ENCODE measurements at regions not wholly inside any gene's neighbourhood (a gene's known extent, or its start where the extent isn't known, plus 50 kb on each side); places are given as distances from the start of the nearest gene placed in this dataset.

DNA sequence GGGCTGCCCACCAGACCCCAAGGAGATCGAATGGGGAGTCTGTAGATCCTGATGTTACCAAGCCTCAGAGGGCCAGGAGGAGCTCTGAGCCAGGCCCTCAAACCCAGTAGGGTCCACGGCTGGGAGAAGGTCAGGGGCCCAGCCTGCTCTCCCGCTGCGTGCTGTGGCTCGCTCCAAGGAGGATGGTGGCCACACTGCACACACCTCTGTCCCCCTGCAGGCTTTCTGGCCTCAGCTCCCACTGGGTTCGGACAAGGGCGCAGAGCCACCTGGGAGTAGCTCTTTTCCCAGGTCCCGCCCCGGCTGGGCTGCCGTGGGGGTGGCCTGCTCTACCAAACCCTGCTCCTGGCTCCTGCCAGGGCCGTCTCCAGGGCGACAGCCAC, 175.8 kb downstream of the ZNF248 start:
- TF ChIP-seq, protein P1, sequence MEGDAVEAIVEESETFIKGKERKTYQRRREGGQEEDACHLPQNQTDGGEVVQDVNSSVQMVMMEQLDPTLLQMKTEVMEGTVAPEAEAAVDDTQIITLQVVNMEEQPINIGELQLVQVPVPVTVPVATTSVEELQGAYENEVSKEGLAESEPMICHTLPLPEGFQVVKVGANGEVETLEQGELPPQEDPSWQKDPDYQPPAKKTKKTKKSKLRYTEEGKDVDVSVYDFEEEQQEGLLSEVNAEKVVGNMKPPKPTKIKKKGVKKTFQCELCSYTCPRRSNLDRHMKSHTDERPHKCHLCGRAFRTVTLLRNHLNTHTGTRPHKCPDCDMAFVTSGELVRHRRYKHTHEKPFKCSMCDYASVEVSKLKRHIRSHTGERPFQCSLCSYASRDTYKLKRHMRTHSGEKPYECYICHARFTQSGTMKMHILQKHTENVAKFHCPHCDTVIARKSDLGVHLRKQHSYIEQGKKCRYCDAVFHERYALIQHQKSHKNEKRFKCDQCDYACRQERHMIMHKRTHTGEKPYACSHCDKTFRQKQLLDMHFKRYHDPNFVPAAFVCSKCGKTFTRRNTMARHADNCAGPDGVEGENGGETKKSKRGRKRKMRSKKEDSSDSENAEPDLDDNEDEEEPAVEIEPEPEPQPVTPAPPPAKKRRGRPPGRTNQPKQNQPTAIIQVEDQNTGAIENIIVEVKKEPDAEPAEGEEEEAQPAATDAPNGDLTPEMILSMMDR (IDR thresholded peaks at IDR 0.05): no peak
- no peaks in the 10 kb centered on the region; the same call in 1 of the 2 replicates for H3K27me3 Mint-ChIP-seq (ENCODE audit: insufficient read depth)
- H3K4me3 Mint-ChIP-seq: no peak overlapping the region
- H3K27ac Mint-ChIP-seq: no peak overlapping the region
- H3K36me3 Mint-ChIP-seq (ENCODE audit: low read depth): no peaks in the 10 kb centered on the region
- H3K9me3 Mint-ChIP-seq: peaks cover 46% of the 10 kb centered on the region
- H3K4me1 Mint-ChIP-seq (ENCODE audit: low read depth): no peaks in the 10 kb centered on the region
- no peak for DNase-seq

DNA sequence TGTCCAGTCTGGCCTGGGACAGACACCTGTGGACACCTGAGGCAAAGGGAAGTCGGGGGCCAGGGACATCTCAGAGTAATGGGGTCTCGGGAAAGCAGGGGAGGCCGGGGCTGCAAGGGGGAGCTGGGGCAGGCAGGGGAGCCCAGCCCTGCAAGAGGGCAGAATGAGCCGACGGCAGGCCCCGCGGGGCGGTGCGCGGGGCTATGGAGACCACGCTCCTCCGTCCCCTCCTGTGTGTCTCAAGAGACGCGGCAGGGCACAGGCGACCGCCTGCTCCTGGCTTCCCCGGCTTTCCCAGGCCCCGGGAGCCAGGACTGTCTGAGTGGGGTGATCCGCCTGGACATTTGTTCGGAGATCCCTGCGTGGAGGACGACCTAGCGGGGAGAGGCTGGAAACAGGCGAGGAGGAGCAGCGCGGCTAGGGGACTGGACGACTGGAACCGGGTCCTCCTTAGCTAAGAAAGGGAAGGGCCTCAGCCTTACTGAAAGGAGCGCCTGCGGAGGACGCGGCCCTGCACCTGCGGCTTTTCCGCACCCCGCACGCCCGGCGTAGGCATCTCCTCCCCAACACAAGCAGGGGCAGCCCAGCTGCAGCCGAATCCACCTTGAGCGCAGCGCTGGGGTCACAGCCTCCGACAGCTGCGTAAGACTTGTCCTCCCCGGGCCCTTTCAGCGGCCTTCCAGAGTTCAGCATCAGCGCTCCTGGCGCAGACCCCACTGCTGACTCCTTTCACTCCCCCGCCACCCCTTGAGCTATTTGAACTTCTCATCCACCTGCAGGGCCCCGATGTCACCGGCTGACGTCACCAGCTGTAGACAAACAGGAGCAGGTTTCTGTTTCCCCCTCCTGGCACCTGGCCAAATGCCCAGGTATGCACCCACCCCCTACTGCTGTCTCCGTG, 176.4 kb downstream of the ZNF248 start:
- H3K27ac Mint-ChIP-seq: no peak overlapping the region
- H3K4me1 Mint-ChIP-seq (ENCODE audit: low read depth): no peaks in the 10 kb centered on the region
- DNase-seq: no peak
- peaks cover 40% of the 10 kb centered on the region for H3K9me3 Mint-ChIP-seq
- no peaks in the 10 kb centered on the region for H3K36me3 Mint-ChIP-seq (ENCODE audit: low read depth)
- TF ChIP-seq, protein P1 (IDR thresholded peaks at IDR 0.05): no peak
- no peak overlapping the region for H3K4me3 Mint-ChIP-seq
- no peaks in the 10 kb centered on the region; the same call in 1 of the 2 replicates for H3K27me3 Mint-ChIP-seq (ENCODE audit: insufficient read depth)

DNA sequence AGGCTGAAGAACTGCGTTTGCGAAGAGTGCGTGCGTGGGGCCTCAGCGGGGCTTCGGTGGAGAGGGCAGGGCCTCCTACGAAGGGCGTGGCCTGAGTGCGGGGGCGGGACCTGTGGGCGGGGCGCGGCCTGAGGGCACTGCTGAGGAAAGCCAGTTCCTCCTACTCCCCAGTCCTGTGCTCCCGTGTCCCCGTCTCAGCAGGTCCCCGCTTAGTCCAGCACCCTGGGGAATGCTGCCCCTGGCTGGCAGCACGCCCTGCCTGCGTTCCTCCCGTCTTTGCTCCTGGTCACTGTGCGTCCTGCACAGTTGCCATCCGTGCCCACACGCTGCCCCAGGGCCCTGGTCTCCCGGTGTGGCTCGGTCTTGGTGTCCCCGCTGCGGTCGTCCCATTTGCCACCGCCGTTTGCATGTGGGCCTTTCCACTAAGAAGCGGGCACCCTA, 177.1 kb downstream of the ZNF248 start:
- Mint-ChIP-seq H3K27ac (no peak overlapping the region), H3K9me3 (peaks cover 36% of the 10 kb centered on the region), H3K27me3 (ENCODE audit: insufficient read depth) (no peaks in the 10 kb centered on the region), H3K36me3 (ENCODE audit: low read depth) (no peaks in the 10 kb centered on the region), H3K4me3 (no peak overlapping the region), H3K4me1 (ENCODE audit: low read depth) (no peaks in the 10 kb centered on the region)
- TF ChIP-seq, protein P1 (IDR thresholded peaks at IDR 0.05): no peak
- no peak for DNase-seq

DNA sequence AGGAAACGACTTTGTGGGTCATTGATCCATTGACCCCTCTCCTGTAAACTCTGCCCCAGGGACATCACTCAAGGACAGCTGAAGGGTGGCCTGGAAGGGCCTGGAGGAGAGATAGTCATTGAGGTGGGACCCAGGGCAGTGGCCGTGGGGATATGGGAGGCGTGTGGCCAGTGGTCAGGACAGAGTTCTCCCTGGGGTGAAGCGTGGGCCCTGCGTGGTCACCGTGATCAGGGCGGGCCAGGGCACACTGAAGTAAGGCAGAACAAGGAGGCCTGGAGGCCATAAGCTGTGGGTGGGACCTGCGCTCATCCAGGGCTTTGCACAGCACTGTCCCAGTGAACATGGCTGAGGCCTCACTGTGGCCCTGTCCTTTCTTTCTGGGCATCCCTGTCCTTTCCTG, 177.9 kb downstream of the ZNF248 start:
- Mint-ChIP-seq H3K9me3 (peaks cover 30% of the 10 kb centered on the region), H3K27me3 (ENCODE audit: insufficient read depth) (no peaks in the 10 kb centered on the region), H3K4me1 (ENCODE audit: low read depth) (no peaks in the 10 kb centered on the region), H3K36me3 (ENCODE audit: low read depth) (no peaks in the 10 kb centered on the region), H3K27ac (no peak overlapping the region), H3K4me3 (no peak overlapping the region)
- no peak for DNase-seq
- TF ChIP-seq, protein P1 (IDR thresholded peaks at IDR 0.05): no peak

DNA sequence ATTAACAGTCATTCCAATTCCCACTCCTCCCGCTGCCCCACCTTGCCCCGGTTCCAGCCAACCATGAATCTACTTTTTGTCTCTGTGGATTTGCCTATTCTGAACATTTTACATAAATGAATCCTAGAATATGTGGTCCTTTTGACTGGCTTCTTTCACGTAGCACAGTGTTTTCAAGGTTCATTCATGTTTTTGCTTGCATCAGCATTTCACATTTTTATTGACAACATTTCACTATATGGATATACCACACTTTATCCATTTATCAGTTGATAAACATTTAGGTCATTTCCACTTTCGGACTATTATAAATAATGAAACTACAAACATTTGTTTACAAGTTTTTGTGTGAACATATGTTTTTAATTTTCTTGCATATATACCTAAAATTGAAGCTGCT, 182.0 kb downstream of the ZNF248 start:
- Mint-ChIP-seq H3K9me3 (peaks cover 34% of the 10 kb centered on the region), H3K27me3 (ENCODE audit: insufficient read depth) (no peaks in the 10 kb centered on the region), H3K27ac (no peak overlapping the region), H3K36me3 (ENCODE audit: low read depth) (no peaks in the 10 kb centered on the region), H3K4me3 (no peak overlapping the region), H3K4me1 (ENCODE audit: low read depth) (no peaks in the 10 kb centered on the region)
- TF ChIP-seq, protein P1 (IDR thresholded peaks at IDR 0.05): no peak
- DNase-seq: no peak
